Upper lobe of left lung (tissue), 4 donors: ENCODE measurements at regions not wholly inside any gene's neighbourhood (a gene's known extent, or its start where the extent isn't known, plus 50 kb on each side); places are given as distances from the start of the nearest gene placed in this dataset.

Source experiments
- EP300 ChIP-seq, 4 donors: sonication (generic); formaldehyde crosslinking; IDR thresholded peaks; one replicate each; pipeline ENCODE4 v1.5.1; 2017; ENCODE audit warnings: antibody characterized with exemption in 4 of 4, control low read depth in 2 of 4
- TF ChIP-seq, protein P1 (sequence below), 6 experiments: fragments of 450-650 bp in 4 of 6; fragments of 200-600 bp in 2 of 6; sonication (generic) in 2 of 6; IDR thresholded peaks; one replicate each; pipeline ENCODE4 v1.5.1; 2016 to 2019; ENCODE audit warnings: antibody characterized with exemption in 6 of 6

GRCh38 chr7:13563257-13563656 lies 426.2 kb downstream of the ETV1 start:
- TF ChIP-seq, protein P1, sequence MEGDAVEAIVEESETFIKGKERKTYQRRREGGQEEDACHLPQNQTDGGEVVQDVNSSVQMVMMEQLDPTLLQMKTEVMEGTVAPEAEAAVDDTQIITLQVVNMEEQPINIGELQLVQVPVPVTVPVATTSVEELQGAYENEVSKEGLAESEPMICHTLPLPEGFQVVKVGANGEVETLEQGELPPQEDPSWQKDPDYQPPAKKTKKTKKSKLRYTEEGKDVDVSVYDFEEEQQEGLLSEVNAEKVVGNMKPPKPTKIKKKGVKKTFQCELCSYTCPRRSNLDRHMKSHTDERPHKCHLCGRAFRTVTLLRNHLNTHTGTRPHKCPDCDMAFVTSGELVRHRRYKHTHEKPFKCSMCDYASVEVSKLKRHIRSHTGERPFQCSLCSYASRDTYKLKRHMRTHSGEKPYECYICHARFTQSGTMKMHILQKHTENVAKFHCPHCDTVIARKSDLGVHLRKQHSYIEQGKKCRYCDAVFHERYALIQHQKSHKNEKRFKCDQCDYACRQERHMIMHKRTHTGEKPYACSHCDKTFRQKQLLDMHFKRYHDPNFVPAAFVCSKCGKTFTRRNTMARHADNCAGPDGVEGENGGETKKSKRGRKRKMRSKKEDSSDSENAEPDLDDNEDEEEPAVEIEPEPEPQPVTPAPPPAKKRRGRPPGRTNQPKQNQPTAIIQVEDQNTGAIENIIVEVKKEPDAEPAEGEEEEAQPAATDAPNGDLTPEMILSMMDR (IDR thresholded peaks at IDR 0.05) = no peak
- TF ChIP-seq EP300 (IDR thresholded peaks at IDR 0.05) = no peak
